H1 (cell line): ENCODE measurements at regions not wholly inside any gene's neighbourhood (a gene's known extent, or its start where the extent isn't known, plus 50 kb on each side); places are given as distances from the start of the nearest gene placed in this dataset.

Experiments
- CTCF ChIA-PET: fragments of 300-600 bp; sonication (Branson Sonifier 250); formaldehyde crosslinking; loops from one replicate; lab custom pipeline; 2021; ENCODE audit not compliant: partially characterized antibody; lab: Charles Lee
- POLR2A ChIA-PET: fragments of 300-600 bp; sonication (Branson Sonifier 250); formaldehyde crosslinking; loops from one replicate; lab custom pipeline; 2021; ENCODE audit warnings: inconsistent platforms; ENCODE audit not compliant: partially characterized antibody; lab: Charles Lee
- DNase-seq, 2 experiments: peaks; one replicate each; pipeline versions ENCODE4 v3.0.0 to v3.0.0-alpha.2; 2010 to 2022; ENCODE audit warnings: low spot score in 2 of 2, low read depth in 1 of 2, mixed read lengths in 1 of 2
- FAIRE-seq: peaks from 2 replicates; lab custom pipeline; 2011; peaks lifted over from hg19 to GRCh38; lab: Jason Lieb, UNC
- H2AFZ ChIP-seq: 2 replicates; pipeline ENCODE4 v1.8.1; 2012; ENCODE audit warnings: low read length, inconsistent platforms
- H2AK5ac ChIP-seq: 2 replicates; pipeline ENCODE4 v1.6.1; 2013; ENCODE audit warnings: low read depth, low read length
- H2BK120ac ChIP-seq: replicated peaks from 2 replicates; pipeline ENCODE3; 2013; ENCODE audit warnings: low read depth, low read length, inconsistent platforms
- H2BK12ac ChIP-seq: 2 replicates; pipeline ENCODE4 v1.6.1; 2013; ENCODE audit warnings: low read depth, low read length
- H2BK15ac ChIP-seq: 2 replicates; pipeline ENCODE4 v1.6.1; 2013; ENCODE audit warnings: low read length
- H2BK20ac ChIP-seq: 2 replicates; pipeline ENCODE4 v1.6.1; 2013; ENCODE audit warnings: low read length
- H2BK5ac ChIP-seq: 2 replicates; pipeline ENCODE4 v1.6.1; 2013; ENCODE audit warnings: low read depth, low read length
- H3K14ac ChIP-seq: 2 replicates; pipeline ENCODE4 v1.6.1; 2013; ENCODE audit warnings: inconsistent platforms; ENCODE audit not compliant: insufficient read length
- H3K18ac ChIP-seq: 2 replicates; pipeline ENCODE4 v1.6.1; 2013; ENCODE audit warnings: low read length; ENCODE audit errors: extremely low read depth
- H3K23ac ChIP-seq: 2 replicates; pipeline ENCODE4 v1.6.1; 2013; ENCODE audit warnings: inconsistent platforms; ENCODE audit not compliant: insufficient read length
- H3K23me2 ChIP-seq: 2 replicates; pipeline ENCODE4 v1.6.1; 2013; ENCODE audit warnings: low read depth, low read length
- H3K27ac ChIP-seq: 2 replicates; pipeline ENCODE4 v1.6.1; 2011; ENCODE audit warnings: low read depth, low read length, inconsistent platforms
- H3K27me3 ChIP-seq, 4 experiments: replicated peaks in 1 of 4; 1 replicate in 1 of 4; 2 replicates in 3 of 4; pipeline versions ENCODE4 v1.6.1 to v1.8.1; 2011 to 2013; ENCODE audit warnings: low read length in 3 of 4, mild to moderate bottlenecking in 3 of 4, inconsistent platforms in 2 of 4, mixed read lengths in 2 of 4, moderate library complexity in 1 of 4; ENCODE audit not compliant: control insufficient read depth in 3 of 4, insufficient read depth in 3 of 4; ENCODE audit errors: extremely low read depth in 1 of 4
- H3K36me3 ChIP-seq, 4 experiments: 2 replicates each; pipeline versions ENCODE4 v1.6.1 to v1.8.1; 2011 to 2013; ENCODE audit warnings: mild to moderate bottlenecking in 4 of 4, low read length in 3 of 4, moderate library complexity in 2 of 4, control low read depth in 1 of 4, inconsistent platforms in 1 of 4; ENCODE audit not compliant: insufficient read depth in 4 of 4, control insufficient read depth in 2 of 4
- H3K4ac ChIP-seq: replicated peaks from 2 replicates; pipeline ENCODE3; 2013; ENCODE audit warnings: low read length, low read depth, mixed read lengths, inconsistent platforms; ENCODE audit not compliant: insufficient read length
- H3K4me1 ChIP-seq, 4 experiments: replicated peaks in 1 of 4; 1 replicate in 1 of 4; 2 replicates in 3 of 4; pipeline versions ENCODE4 v1.6.1 to v1.8.1; 2011 to 2013; ENCODE audit warnings: low read length in 3 of 4, inconsistent platforms in 2 of 4, mixed read lengths in 1 of 4; ENCODE audit not compliant: insufficient read depth in 4 of 4, control insufficient read depth in 3 of 4
- H3K4me2 ChIP-seq, 2 experiments: 2 replicates each; pipeline versions ENCODE4 v1.6.1 to v1.8.1; 2011 to 2013; ENCODE audit warnings: low read depth in 2 of 2, low read length in 2 of 2, control low read depth in 1 of 2, inconsistent platforms in 1 of 2, mild to moderate bottlenecking in 1 of 2; ENCODE audit not compliant: insufficient read depth in 1 of 2
- H3K4me3 ChIP-seq, 4 experiments: fragments of 200-600, 300-600 bp in 1 of 4; sonication (generic), shearing (Covaris generic), sonication (Bioruptor Twin) in 1 of 4; 2 replicates each; pipeline versions ENCODE4 v1.5.1 to v1.8.1; 2011 to 2016; ENCODE audit warnings: low read length in 4 of 4, low read depth in 3 of 4, control low read depth in 2 of 4, inconsistent platforms in 2 of 4, mild to moderate bottlenecking in 2 of 4, mixed read lengths in 1 of 4, moderate library complexity in 1 of 4; ENCODE audit not compliant: insufficient read depth in 2 of 4; ENCODE audit errors: extremely low read depth in 1 of 4
- H3K56ac ChIP-seq: replicated peaks from 2 replicates; pipeline ENCODE3; 2013; ENCODE audit warnings: low read depth, mild to moderate bottlenecking, mixed read lengths, low read length, inconsistent platforms; ENCODE audit not compliant: insufficient read length
- H3K79me1 ChIP-seq: 2 replicates; pipeline ENCODE4 v1.6.1; 2013; ENCODE audit warnings: low read depth, low read length, control low read depth
- H3K79me2 ChIP-seq, 2 experiments: 2 replicates each; pipeline versions ENCODE4 v1.6.1 to v1.8.1; 2012 to 2013; ENCODE audit warnings: low read length in 2 of 2, mild to moderate bottlenecking in 2 of 2, inconsistent platforms in 1 of 2; ENCODE audit not compliant: insufficient read depth in 2 of 2, control insufficient read depth in 1 of 2
- H3K9ac ChIP-seq, 4 experiments: replicated peaks in 1 of 4; 1 replicate in 1 of 4; 2 replicates in 3 of 4; pipeline versions ENCODE4 v1.6.1 to v1.8.1; 2011 to 2013; ENCODE audit warnings: low read depth in 3 of 4, low read length in 3 of 4, control low read depth in 2 of 4, mild to moderate bottlenecking in 2 of 4, moderate library complexity in 2 of 4, inconsistent platforms in 1 of 4; ENCODE audit errors: extremely low read depth in 1 of 4
- H3K9me3 ChIP-seq, 2 experiments: 2 replicates each; pipeline versions ENCODE4 v1.6.1 to v1.8.1; 2012 to 2013; ENCODE audit warnings: mild to moderate bottlenecking in 2 of 2, moderate library complexity in 2 of 2, control low read depth in 1 of 2, inconsistent platforms in 1 of 2, low read depth in 1 of 2, low read length in 1 of 2, mixed read lengths in 1 of 2; ENCODE audit not compliant: insufficient read depth in 2 of 2
- H4K20me1 ChIP-seq, 2 experiments: replicated peaks in 1 of 2; 2 replicates each; pipeline versions ENCODE3 to v1.8.1; 2011 to 2013; ENCODE audit warnings: inconsistent platforms in 2 of 2, low read length in 2 of 2, mild to moderate bottlenecking in 1 of 2; ENCODE audit not compliant: insufficient read depth in 2 of 2, control insufficient read depth in 1 of 2
- H4K5ac ChIP-seq: 2 replicates; pipeline ENCODE4 v1.6.1; 2013; ENCODE audit warnings: low read length, low read depth, mixed read lengths, inconsistent platforms; ENCODE audit not compliant: insufficient read length
- H4K8ac ChIP-seq: 2 replicates; pipeline ENCODE4 v1.8.0; 2013; ENCODE audit warnings: mild to moderate bottlenecking, moderate library complexity, low read length, inconsistent platforms; ENCODE audit not compliant: insufficient read depth; ENCODE audit errors: extremely low read depth
- H4K91ac ChIP-seq: replicated peaks from 2 replicates; pipeline ENCODE3; 2013; ENCODE audit warnings: low read length, mixed read lengths, inconsistent platforms; ENCODE audit not compliant: insufficient read length
- ASH2L ChIP-seq: fragments of 200-600, 300-600 bp; sonication (generic); IDR thresholded peaks from one replicate; pipeline ENCODE4 v1.7.1; 2017; ENCODE audit warnings: low read length
- CEBPB ChIP-seq: IDR thresholded peaks from 2 replicates; pipeline ENCODE4 v1.6.1; 2012; ENCODE audit warnings: low read depth, low read length
- JUN ChIP-seq: IDR thresholded peaks from 2 replicates; pipeline ENCODE4 v1.6.1; 2011; ENCODE audit warnings: low read depth, mild to moderate bottlenecking, improper control_type of control experiment, low read length
- JUND ChIP-seq: IDR thresholded peaks from 2 replicates; pipeline ENCODE4 v1.6.1; 2011; ENCODE audit warnings: mild to moderate bottlenecking, improper control_type of control experiment, low read length
- KDM1A ChIP-seq: fragments of 200-600, 300-600 bp; sonication (generic); IDR thresholded peaks from 2 replicates; pipeline ENCODE4 v1.7.1; 2016; ENCODE audit warnings: mild to moderate bottlenecking, low read length, borderline replicate concordance
- KDM5A ChIP-seq: fragments of 200-600 bp; IDR thresholded peaks from 2 replicates; pipeline ENCODE4 v1.7.1; 2012; ENCODE audit warnings: mild to moderate bottlenecking, low read length, inconsistent platforms, mixed read lengths
- NANOG ChIP-seq: IDR thresholded peaks from 2 replicates; pipeline ENCODE4 v1.6.1; 2011; ENCODE audit warnings: low read length, low read depth, mild to moderate bottlenecking, inconsistent platforms; ENCODE audit not compliant: insufficient read depth, poor library complexity, severe bottlenecking
- PHF8 ChIP-seq: fragments of 200-600 bp; sonication (generic); conservative IDR thresholded peaks from 2 replicates; pipeline ENCODE4 v1.7.1; 2012; ENCODE audit warnings: low read depth, mild to moderate bottlenecking, inconsistent platforms, low read length, moderate library complexity
- RFX5 ChIP-seq: IDR thresholded peaks from 2 replicates; pipeline ENCODE4 v1.6.1; 2011; ENCODE audit warnings: low read depth, low read length, improper control_type of control experiment, borderline replicate concordance
- RNF2 ChIP-seq: fragments of 200-900, 300-1000 bp; sonication (generic); IDR thresholded peaks from 2 replicates; pipeline ENCODE4 v1.7.1; 2016; ENCODE audit warnings: borderline replicate concordance, low read depth, mild to moderate bottlenecking, antibody characterized with exemption, low read length; ENCODE audit not compliant: poor library complexity, severe bottlenecking; ENCODE audit errors: missing control alignments
- SIX5 ChIP-seq: IDR thresholded peaks from 2 replicates; pipeline ENCODE4 v1.6.1; 2011; ENCODE audit warnings: mild to moderate bottlenecking, low read depth, low read length
- SP4 ChIP-seq: IDR thresholded peaks from 2 replicates; pipeline ENCODE4 v1.6.1; 2012; ENCODE audit warnings: low read length, inconsistent platforms
- SRF ChIP-seq: IDR thresholded peaks from 2 replicates; pipeline ENCODE4 v1.6.1; 2011; ENCODE audit warnings: mild to moderate bottlenecking, low read depth, low read length, moderate library complexity
- TAF7 ChIP-seq: optimal IDR thresholded peaks from 2 replicates; pipeline ENCODE3; 2011; ENCODE audit warnings: low read depth, mild to moderate bottlenecking, inconsistent platforms, low read length, moderate library complexity, borderline replicate concordance
- TEAD4 ChIP-seq: IDR thresholded peaks from 2 replicates; pipeline ENCODE4 v1.6.1; 2012; ENCODE audit warnings: low read depth, low read length, inconsistent platforms, mixed read lengths
- WGBS, 2 experiments: shearing (Covaris generic) in 1 of 2; methylation state at CpG; one replicate each; pipeline versions ENCODE4 v1.1.6 to v1.1.7; 2013 to 2015; ENCODE audit warnings: low lambda C conversion rate in 2 of 2, mixed read lengths in 2 of 2, inconsistent platforms in 1 of 2, low coverage in 1 of 2, missing lambda C conversion rate in 1 of 2; ENCODE audit not compliant: insufficient replicate concordance in 2 of 2, insufficient coverage in 1 of 2, insufficient read length in 1 of 2; ENCODE audit errors: extremely low coverage in 1 of 2, missing lambda C conversion rate in 1 of 2; 5-methylcytosine and 5-hydroxymethylcytosine counted together

DNA sequence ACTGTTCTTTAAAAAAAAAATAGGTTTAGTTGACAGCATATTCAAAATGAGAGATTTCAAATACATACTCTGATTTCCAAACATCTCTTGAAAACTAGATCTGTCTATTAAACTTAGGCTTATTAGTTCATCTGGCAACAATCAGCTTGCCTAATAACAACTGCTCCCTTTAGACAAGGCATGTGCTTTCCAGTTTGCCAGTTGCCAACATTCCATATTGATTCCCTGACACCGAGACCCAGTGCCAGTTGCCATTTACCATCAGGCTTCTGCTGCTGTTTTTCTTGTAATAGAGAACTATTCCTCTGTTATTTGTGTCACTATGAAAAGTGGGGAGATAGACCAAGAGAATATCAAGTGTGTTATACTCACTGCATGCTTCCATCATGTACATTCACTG, 256.0 kb downstream of the C1D start:
- 0 out of 7 replicates have a peak, but pooled peaks cover 0 to 2% (median 0%) of the 10 kb centered on the region in 4 experiments for H3K4me1 ChIP-seq
- no peaks in the 10 kb centered on the region for H3K27me3 ChIP-seq
- H3K4me2 ChIP-seq: no peak overlapping the region
- no peak overlapping the region for H3K18ac ChIP-seq
- no peak overlapping the region for H2BK12ac ChIP-seq
- no peak overlapping the region for H2BK5ac ChIP-seq
- ChIA-PET CTCF (interaction anchor here (0.7 to 1.1 kb wide), 2 partner anchors 73 to 888 kb away, joined by 3 read pairs; no protein-coding TSS in a partner anchor), POLR2A (no interaction called here)
- no peak overlapping the region for H3K27ac ChIP-seq
- H3K9me3 ChIP-seq: no peaks in the 10 kb centered on the region
- DNase-seq (no peak), FAIRE-seq (no peak)
- no peak overlapping the region for H3K4ac ChIP-seq
- no peaks in the 10 kb centered on the region for H3K23me2 ChIP-seq
- H3K9ac ChIP-seq: no peak overlapping the region
- no peak overlapping the region for H2BK120ac ChIP-seq
- H2BK15ac ChIP-seq: no peak overlapping the region
- no peak overlapping the region for H2AFZ ChIP-seq
- H3K79me2 ChIP-seq: no peaks in the 10 kb centered on the region
- H3K23ac ChIP-seq: no peak overlapping the region
- H3K4me3 ChIP-seq: no peak overlapping the region
- H3K56ac ChIP-seq: no peak overlapping the region
- H4K5ac ChIP-seq: no peak overlapping the region
- H3K36me3 ChIP-seq: no peaks in the 10 kb centered on the region
- no peak overlapping the region for H3K14ac ChIP-seq
- H3K79me1 ChIP-seq: no peaks in the 10 kb centered on the region
- H4K8ac ChIP-seq: no peak overlapping the region
- no peak for TF ChIP-seq NANOG
- no peak for TF ChIP-seq SIX5
- TF ChIP-seq SRF: no peak
- no peak for TF ChIP-seq TAF7
- TF ChIP-seq TEAD4: no peak
- no peak for TF ChIP-seq CEBPB
- TF ChIP-seq JUND: no peak
- TF ChIP-seq KDM1A: no peak
- no peak for TF ChIP-seq ASH2L
- TF ChIP-seq PHF8: no peak
- TF ChIP-seq RFX5: no peak
- TF ChIP-seq JUN: no peak
- TF ChIP-seq SP4: no peak
- TF ChIP-seq KDM5A: no peak
- no peak for TF ChIP-seq RNF2
- WGBS, 2 experiments: 90% methylated on average over 1 of the region's 1 CpG; no CpG with 5 or more reads in 1 of the 2 experiments
- no peaks in the 10 kb centered on the region for H4K20me1 ChIP-seq
- no peak overlapping the region for H2BK20ac ChIP-seq
- H4K91ac ChIP-seq: no peak overlapping the region
- no peak overlapping the region for H2AK5ac ChIP-seq
